ENCODE measurements at regions not wholly inside any gene's neighbourhood (a gene's known extent, or its start where the extent isn't known, plus 50 kb on each side); places are given as distances from the start of the nearest gene placed in this dataset.

DNA sequence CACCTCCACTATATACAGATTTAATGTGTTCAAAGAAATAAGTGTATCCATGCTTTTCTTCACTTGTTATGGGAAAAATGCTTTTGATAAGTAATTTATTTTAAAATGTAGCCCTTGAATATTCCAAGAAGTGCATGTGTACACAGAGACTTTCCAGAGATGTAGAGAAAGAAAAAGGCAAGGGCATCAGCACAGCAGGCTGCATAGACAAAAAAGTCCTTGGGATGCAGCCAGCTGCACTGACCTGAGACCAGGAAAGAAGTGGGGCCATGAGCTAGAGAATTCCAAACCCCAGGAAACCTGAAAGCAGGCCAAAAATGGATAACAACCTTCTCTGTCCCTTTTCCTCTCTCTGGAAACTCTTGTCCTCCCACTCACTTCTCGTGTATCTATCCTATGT is 51.6 kb upstream of the PRDM8 start:
- DNase-seq, result no peak

DNA sequence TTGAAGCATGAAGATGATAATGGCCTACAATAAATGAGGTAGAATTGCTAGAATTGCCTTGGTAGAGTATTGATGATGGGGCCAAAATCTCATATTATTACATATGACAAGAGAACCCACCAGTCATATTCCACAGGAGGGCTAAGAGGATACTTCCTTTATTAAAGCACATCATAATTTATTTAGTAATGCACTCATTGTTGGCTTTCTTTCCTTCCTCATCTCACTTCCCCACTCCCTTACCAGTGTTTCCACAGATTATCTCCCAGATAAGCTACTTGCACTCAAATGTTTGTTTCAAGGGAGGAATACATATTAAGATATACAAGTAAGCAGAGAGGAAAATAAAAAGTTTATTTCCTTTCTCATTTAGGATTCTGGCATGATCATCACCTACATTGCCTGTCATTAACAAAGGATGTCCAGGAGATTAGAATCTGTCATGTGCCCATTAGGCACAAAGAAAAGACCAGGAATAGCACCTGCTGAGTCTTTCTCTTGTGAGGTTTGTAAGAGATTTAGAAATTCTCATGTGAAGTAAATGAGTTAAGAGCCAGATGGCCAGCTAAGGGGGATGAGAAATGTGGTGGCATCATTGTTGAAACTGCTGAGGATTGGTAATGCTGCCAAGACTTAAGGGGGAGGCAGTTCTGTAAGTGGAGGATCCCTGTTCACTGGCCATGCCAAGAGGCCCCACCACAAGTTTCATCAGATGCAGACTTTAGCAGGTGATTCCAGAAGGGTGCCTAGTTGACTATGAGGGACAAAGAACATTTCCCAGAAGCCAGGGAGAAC is 52.4 kb upstream of the PRDM8 start:
- DNase-seq, result no peak

DNA sequence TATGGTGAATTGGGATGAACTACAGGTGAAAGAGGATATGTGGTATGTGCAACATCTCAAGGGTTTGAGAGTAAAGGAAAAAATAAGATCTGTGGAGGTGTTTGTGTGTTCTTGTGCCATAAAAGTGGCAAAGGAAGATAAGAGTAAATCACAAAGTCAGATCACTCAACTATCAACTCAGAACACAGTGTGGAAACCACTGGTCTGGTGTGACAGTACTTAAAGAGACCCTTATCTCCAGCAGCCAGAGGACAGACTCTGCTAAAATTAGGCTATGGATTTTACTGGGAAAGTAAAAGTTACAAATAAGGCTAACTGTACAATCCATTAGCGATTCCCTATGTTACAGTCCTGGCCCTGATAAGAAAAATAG is 54.0 kb upstream of the PRDM8 start:
- no peak for DNase-seq

DNA sequence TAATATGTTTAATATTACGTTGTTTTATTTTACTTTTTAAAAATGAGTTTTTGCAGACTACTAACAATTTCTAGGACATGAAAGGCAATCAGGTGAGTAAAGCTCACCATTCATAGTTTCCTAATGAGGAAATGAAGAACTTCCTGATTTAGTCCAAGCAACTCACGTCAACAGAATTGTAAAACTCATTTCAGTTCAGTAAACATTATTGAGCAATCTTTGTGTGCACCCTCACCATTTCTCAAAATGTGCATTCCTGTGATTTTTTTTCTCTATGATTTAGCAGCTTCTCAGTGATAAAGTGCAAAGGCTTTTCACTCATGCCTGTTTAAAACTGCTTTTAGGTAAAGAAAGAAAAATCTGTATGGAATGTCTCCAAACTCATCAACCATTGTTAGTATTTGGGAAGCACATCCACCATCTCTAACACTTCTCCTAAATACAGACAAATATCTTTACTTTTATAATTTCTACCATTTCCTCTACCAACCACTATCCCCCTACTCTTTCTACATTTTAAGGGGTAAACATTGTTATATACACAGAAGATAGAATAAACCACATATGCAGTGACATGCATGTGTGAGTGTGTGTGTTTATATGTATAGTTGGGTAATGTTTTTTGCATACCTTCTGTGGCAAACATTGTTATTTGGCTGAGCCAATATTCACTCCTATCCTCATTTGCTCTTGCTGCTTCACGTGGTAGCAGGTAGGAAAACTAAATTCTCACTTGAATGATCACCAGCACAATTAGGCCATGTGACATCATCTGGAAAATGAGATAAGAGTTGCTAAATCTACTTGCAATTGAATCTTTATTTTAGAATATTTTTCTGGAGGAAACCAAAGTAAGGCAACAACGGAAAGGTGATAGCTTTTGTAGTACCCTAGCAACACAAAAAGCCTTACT is 54.7 kb upstream of the PRDM8 start:
- no peak for DNase-seq

DNA sequence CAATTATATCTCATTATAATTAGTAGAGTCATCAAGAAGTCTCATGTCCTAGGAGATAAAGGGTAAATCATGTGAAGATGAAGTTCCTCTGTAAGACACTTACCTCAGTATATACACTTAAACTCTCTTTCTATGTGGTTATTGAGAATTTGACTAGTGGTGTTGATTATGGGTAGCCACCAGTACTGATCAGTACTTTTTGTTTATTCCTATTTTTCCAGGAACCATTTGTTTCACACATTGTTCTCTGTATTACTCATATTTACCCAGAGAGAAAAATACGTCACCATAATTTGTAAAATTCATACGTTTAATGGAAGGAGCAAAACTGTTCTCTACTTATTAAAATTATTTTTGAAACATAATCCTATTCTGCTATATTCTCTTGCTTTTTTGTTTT is 55.8 kb upstream of the PRDM8 start:
- no peak for DNase-seq

DNA sequence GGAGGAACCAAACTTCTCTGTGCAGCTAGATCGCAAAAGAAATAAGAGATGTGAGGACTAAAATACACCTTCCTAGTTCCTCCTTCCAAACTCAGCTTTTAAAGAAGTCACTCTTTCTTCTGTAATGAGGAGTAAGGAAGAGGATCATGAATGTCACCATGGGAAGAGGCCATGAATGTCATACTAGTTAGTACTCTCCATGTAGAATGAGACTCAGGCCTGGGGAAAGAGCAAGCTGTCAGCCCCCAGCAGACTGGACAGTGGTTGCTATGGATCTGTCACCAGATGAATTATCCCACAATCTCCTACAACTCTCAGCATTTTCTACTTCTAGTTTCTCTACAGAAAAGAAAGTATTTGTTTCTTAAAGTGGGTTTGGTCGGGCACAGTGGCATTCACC is 57.1 kb upstream of the PRDM8 start:
- DNase-seq, result no peak

DNA sequence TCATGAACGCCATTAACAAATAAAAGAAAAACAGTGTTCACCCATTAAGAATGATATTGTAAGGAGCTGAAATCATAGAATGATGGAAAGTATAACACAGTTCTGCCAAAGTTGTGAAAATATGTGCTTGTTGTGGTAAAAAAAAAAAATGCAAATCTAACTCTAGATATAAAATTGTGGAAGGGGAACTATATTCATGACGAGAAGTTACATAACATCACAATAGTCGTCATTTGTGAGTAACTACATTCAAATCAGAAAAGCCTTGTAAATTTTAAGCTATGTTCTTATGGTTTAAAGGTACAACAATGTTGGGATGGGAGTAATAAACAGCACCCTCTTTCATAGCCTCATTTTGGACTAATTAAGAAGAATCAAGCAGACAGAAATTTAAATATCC is 57.6 kb upstream of the PRDM8 start:
- no peak for DNase-seq

DNA sequence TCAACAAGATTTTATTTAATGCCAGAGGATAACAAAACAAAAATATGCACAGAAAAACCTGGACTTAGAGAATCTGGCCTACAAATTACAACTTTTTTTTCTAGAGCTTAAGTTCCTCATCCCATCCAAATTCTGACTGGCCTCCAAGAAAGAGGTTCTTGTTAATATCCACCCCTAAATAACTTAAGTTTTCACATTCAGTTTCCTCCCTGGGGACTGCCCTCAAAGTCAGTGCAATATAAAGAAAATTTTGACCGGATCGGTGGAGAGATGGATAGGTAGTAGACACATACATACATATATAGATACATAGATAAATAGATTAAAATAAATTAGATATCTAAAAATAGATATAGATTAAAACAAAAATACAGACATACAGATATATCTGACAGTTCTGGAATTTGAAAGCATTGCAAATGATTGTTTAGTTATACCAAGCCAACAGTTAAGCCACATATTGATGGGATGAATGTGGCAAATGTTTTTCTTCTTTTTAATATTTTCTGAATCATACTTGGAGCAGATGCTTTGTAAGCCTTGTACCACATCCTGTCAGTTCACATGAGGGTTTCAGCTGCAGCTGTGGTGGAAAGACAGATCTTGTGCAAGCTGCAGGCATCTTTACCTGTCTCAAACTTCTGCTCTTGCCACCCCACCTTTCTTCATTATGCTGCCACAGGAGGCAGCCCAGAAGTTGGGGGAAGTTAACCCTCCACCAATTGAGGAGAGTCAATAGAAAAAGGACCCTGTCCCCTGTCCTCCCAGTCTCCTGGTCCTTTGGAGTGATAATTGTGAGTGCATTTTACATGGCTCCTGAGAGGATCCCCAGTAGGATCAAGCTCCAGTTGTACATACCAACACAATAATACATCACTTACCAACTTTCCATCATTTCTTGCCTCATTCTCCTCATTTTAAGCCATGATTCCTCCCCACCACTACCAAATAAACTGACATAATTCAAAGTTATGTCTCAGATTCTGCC is 58.5 kb upstream of the PRDM8 start:
- DNase-seq, result peak; percentile 47

DNA sequence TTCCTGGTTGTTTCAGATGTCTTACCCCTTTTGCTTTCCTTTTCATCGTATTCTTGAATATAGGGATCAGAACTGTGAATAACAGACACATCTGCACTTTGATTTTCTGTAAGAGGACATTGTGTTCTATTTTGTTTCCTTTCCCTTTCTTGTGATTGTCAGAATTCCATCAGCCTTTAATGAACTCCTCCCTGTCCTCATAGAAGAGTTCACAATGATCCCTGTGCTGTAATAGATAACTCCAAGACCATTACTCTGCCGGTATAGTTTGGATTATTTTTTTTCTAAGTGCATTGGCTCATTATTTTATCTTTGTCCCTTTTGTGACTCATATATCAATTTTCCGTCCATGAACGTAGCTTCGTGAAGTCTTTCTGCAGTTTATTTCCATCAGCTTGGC is 59.7 kb upstream of the PRDM8 start:
- no peak for DNase-seq

DNA sequence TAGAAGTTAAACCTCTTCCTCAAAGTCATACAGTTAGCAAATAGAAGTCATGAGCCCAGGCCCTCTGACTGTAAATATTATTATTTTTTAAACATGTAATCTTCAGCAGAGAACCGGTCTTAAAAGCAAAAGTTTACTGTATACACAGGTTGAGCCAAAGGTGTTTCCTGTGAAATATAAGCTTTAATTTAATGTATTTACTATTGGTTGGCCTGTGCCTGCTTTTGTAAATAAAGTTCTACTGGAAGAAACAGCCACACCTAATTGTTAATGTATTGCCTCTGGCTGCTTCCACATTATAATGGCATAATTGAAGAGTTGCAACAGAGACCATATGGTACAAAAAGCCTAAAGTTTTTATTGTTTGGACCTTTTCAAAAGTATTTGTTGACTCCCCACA is 61.0 kb upstream of the PRDM8 start:
- DNase-seq, result no peak

DNA sequence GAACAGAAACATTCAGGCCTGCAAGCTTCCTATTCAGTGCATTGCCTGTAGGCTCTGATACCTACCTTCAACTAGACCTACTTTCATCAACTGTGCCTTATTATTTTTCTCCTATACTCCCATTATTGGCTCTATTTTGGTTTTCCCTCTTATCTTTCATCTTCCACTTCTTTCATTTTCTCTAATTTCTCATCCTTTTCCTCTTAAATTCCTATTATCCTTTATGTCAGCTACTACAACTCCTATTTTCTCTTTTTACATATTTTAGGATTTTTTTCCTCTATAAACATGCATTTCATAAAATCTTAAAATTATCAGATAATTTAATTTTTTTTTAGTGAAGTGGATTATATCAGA is 61.6 kb upstream of the PRDM8 start:
- DNase-seq, result no peak

DNA sequence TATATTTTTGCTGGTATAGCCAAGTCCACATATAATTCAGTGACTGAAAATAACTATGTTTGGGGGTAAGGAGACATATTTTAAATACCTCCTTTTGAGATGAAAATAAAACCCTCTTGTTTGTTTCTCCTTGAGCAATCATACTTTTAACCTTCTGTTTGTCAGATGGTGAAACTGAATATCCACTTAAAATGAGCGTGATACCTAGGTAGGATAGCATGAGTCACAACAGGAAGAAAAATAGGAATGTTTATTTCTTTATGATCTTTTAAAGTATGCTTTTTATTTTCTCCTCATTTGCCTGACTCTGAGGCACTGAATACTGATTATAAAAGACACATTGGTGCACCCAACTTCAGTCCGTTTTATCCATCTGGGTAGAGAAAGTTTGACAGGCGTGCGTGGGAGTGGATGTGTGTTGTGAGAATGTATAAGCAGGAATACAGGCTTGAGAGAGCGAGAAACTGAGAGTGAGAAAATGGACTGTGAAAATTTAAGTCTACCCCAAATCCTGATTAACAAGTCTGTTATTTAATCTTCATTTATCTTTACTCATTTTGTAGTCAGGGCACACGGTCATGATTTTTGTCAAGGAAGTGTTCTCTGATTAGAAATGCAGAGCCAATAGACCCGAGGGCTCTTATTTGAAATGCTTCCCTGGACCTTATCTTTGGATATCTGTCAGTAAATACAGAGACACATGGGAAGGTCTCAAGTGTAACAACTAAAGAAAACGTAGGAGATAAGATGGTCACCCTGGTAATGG is 62.1 kb upstream of the ANTXR2 start:
- no peak for DNase-seq

DNA sequence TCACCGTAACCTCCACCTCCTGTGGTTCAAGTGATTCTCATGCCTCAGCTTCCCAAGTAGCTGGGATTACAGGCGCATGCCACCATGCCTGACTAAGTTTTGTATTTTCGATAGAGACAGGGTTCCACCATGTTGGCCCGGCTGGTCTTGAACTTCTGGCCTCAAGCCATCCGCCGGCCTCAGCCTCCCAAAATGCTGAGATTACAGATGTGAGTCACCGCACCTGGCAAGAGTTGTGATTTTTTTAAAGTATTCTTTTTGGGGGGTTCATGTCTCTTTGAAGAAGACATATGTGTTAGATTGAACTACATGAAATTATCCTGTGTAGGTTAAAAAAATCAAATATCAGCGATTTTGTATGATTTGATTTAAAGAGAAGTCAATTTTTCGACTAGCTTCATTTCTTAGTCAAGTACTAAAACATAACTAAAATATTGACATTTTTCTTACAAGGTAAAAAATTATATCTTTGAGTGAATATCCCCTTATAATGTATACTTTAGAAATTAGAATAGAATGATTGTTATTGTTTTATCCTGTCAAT is 60.3 kb upstream of the ANTXR2 start:
- DNase-seq, result no peak

DNA sequence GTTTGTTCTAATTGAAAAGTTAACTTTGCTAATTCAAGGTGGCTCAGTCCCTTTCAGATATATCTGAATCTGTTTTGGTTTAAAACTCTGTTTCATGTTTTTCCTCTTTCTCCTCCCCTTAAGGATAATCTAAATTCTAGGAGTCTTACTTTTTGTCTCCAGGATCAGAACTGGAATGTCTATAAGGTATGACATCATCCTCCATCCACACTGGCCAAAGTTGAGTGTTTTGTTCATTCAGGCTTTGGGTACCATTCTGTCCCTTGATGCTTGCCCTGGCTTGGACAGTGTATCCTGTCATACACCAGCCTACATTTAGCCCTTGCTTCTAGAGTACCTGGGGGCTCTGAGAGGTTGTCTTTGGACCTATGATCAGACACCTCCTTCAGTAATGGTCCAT is 56.8 kb upstream of the ANTXR2 start:
- DNase-seq, result no peak

DNA sequence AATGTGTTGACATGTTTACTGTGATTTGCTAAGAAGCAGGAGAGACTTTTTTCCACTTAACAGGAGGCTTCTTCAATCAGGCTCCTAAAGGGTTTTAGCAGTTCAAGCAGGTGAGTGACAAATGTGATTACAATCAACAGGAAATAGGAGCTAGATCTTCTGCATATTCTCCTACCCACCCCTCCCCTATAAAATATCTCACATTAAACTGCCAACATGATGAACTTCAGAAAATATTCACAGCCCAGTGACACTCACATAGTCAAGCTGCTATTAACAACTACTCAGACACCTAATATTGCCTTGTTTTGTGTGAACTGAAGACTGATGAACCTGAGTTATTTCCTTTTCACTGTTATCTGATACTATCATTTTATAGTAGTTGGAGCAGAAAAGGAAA is 55.9 kb upstream of the ANTXR2 start:
- no peak for DNase-seq

DNA sequence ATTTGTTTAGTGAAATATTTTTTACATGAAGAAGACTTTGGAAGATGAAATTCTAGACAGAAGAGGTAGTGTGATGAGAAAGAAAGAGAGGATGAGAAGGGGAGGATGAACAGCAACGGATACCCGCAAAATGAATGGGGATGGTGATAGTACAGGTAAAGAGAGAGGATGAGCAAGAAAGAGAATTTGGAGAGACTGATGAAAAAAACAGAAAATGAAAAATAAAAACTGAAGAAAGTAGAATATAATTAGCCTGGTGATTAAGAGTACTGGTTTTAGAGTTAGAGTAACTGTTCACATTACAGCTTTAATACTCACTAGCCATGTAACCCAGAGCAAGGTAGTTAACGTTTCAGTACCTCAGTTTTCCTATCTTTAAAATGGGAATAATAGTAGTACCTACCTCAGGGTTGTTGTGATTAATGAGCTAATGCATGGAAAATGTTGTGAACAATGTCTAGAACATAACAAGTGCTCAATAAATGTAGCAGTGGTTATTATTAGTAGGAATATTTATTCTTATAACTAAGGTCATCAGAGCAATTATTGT is 54.9 kb upstream of the ANTXR2 start:
- no peak for DNase-seq

DNA sequence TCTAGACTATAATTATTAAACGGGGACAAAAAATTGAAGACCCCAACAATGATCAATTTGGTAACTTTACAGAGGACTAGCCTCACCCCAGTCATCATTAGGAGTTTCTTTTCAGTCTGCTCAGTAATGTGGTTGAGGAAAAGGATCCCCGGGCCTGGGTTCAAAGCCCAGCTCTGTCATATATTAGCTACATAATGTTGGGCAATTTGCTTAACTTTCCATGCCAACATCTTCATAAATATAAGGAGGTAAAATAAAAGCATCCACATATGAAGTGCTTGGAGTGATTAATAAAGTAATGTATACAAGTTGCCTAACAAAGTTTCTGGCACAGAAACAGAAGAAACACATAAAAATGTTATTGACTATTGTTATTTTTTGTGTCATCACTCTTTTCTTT is 53.4 kb upstream of the ANTXR2 start:
- no peak for DNase-seq

DNA sequence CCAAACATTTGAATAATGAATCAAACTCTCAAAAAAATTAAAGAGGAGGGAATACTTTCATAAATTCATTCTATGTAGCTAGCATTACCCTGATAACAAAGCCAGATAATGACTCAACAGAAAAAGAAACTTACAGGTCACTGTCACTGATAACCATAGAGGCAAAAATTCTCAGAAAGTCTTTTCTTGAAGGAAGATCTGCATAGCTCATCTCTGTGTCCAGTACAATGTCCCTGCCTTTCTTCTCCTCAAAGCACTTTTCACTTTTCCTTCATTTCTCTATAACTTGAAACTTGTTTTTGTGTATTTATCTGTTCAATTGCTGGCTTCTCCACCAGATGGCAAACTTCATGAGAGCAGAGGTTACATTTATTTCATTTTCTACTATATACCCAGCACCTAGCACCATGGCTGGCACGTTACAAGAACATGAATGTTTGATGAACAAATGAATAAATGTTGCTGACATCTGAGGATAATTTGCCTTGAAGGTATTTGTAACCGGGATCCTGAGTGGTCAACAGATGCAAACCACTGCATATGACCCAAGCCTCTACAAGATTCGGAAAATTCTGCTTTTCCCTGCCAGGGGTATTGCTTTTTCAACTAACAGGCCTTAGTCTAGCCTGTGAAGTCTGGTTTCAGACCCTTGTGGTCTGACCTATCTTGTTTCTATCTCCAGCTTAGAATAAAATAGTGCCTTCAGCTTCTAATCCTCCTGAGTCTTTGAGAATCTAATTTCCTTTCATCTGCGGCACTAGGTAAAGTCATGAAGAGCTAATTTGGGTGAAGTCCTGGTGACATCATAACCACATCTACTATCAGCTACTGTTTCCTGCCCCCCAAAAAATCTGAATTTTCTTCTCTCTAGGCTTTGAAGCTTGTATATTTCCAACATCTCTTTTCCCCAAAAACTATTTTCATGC is 52.5 kb upstream of the ANTXR2 start:
- DNase-seq, result no peak

DNA sequence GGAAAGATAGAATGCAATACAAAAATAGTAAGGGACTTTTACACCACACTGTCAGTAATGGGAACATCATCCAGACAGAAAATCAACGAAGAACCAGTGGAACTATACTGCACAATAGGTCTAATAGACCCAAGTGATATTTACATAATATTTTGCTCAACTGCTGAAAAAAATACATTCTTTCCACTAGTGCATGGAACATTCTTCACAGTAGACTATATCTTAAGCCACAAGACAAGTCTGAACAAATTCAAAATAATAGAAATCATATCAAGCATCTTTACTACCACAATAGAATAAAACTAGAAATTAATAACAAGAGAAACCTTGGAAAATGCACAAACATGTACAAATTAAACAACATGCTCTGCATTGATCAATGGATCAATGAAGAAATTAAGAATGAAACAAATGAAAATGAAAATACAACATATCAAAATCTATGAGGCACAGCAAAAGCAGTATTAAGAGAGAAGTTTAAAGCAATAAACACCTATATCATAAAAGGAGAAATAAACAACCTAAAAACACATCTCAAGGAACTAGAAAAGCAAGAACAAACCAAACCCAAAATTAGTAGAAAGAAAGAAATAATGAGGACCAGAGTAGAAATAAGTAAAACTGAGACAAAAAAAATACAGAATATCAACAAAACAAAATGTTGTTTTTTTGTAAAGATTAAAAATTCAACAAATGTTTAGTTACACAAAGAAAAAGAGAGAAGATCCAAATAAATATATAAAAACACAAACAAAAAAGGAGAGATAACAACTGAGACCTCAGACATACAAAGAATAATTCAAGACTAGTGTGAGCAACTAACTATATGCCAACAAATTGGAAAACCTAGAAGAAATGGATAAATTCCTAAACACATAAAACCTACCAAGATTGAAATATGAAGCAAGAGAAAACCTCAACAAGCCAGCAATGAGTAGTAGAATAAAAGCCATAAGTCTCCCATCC is 51.5 kb upstream of the ANTXR2 start:
- DNase-seq, result no peak

Data from stimulated activated CD8-positive, alpha-beta memory T cell treated with anti-CD3 and anti-CD28 coated beads, Interleukin-4, amount 100 ng/mL, for 48 hours (primary cell).